ENCODE measurements at regions not wholly inside any gene's neighbourhood (a gene's known extent, or its start where the extent isn't known, plus 50 kb on each side); places are given as distances from the start of the nearest gene placed in this dataset.

- WGBS, 2 donors, result 76 to 78% methylated on average over 11 of the region's 11 CpGs
- Histone ChIP-seq H3K4me3 (no peak overlapping the region), H3K27me3 (peaks cover 0 to 18% (median 2%) of the 10 kb centered on the region in 3 donors), H3K36me3 (no peaks in the 10 kb centered on the region), H3K9me3 (peaks cover 0 to 2% (median 0%) of the 10 kb centered on the region in 4 donors), H3K4me1 (no peaks in the 10 kb centered on the region), H3K27ac (no peak overlapping the region)
- TF ChIP-seq POLR2AphosphoS5 (IDR thresholded peaks at IDR 0.05) (no peak), CTCF (IDR thresholded peaks at IDR 0.05) (no peak), POLR2A (IDR thresholded peaks at IDR 0.05) (no peak), EP300 (IDR thresholded peaks at IDR 0.05) (no peak)
- peak; percentile 25 for DNase-seq
- intact Hi-C loops (cut with DNase I), result no loop called here
These were observed 57.0 kb upstream of the PPP2R3B start for GRCh38 chrX:443536-444210.

GRCh38 chrX:444305-444704, 57.6 kb upstream of the PPP2R3B start:
- Histone ChIP-seq H3K27ac (no peak overlapping the region), H3K4me1 (no peaks in the 10 kb centered on the region), H3K9me3 (peaks cover 0 to 2% (median 0%) of the 10 kb centered on the region in 4 donors), H3K4me3 (no peak overlapping the region), H3K36me3 (no peaks in the 10 kb centered on the region), H3K27me3 (peaks cover 0 to 15% (median 0%) of the 10 kb centered on the region in 3 donors)
- intact Hi-C loops (cut with DNase I), result no loop called here
- 56 to 61% methylated on average over 5 of the region's 5 CpGs for WGBS, 2 donors
- no peak for TF ChIP-seq CTCF (IDR thresholded peaks at IDR 0.05)
- TF ChIP-seq EP300 (IDR thresholded peaks at IDR 0.05), result no peak
- no peak for TF ChIP-seq POLR2A (IDR thresholded peaks at IDR 0.05)
- no peak for TF ChIP-seq POLR2AphosphoS5 (IDR thresholded peaks at IDR 0.05)
- DNase-seq, result peak; percentile 19

GRCh38 chrX:445727-446126, 59.0 kb upstream of the PPP2R3B start:
- H3K27ac ChIP-seq, result no peak overlapping the region
- intact Hi-C loops (cut with DNase I), result no loop called here
- TF ChIP-seq POLR2A (IDR thresholded peaks at IDR 0.05) (no peak), CTCF (IDR thresholded peaks at IDR 0.05) (no peak), POLR2AphosphoS5 (IDR thresholded peaks at IDR 0.05) (no peak), EP300 (IDR thresholded peaks at IDR 0.05) (no peak)
- peaks cover 0 to 11% (median 0%) of the 10 kb centered on the region in 3 donors for H3K27me3 ChIP-seq
- H3K36me3 ChIP-seq, result no peaks in the 10 kb centered on the region
- DNase-seq, result peak; percentile 19
- H3K9me3 ChIP-seq, result peaks cover 0 to 2% (median 0%) of the 10 kb centered on the region in 4 donors
- H3K4me1 ChIP-seq, result no peaks in the 10 kb centered on the region
- WGBS, 2 donors, result 37 to 47% methylated on average over 8 of the region's 8 CpGs
- H3K4me3 ChIP-seq, result no peak overlapping the region

- intact Hi-C loops (cut with DNase I), result no loop called here
- peak; percentile 30 for DNase-seq
- H3K27me3 ChIP-seq, result peaks cover 0 to 8% (median 0%) of the 10 kb centered on the region in 3 donors
- no peak overlapping the region for H3K27ac ChIP-seq
- H3K9me3 ChIP-seq, result peaks cover 0 to 2% (median 0%) of the 10 kb centered on the region in 4 donors
- H3K4me1 ChIP-seq, result no peaks in the 10 kb centered on the region
- H3K36me3 ChIP-seq, result no peaks in the 10 kb centered on the region
- TF ChIP-seq CTCF (IDR thresholded peaks at IDR 0.05) (no peak), POLR2AphosphoS5 (IDR thresholded peaks at IDR 0.05) (no peak), EP300 (IDR thresholded peaks at IDR 0.05) (no peak), POLR2A (IDR thresholded peaks at IDR 0.05) (no peak)
- H3K4me3 ChIP-seq, result no peak overlapping the region
- 28 to 44% methylated on average over 10 of the region's 10 CpGs for WGBS, 2 donors
These were observed 59.5 kb upstream of the PPP2R3B start for GRCh38 chrX:446245-446644.

Data from sigmoid colon (tissue), 6 donors.